HG03439 (cell line): ENCODE measurements at regions not wholly inside any gene's neighbourhood (a gene's known extent, or its start where the extent isn't known, plus 50 kb on each side); places are given as distances from the start of the nearest gene placed in this dataset.

ENCODE experiments used
- ATAC-seq: cut with Tn5 transposase; IDR thresholded peaks from one replicate; pipeline ENCODE4 v1.9.1; 2021; ENCODE audit warnings: mild to moderate bottlenecking, moderate library complexity; ENCODE audit not compliant: unreplicated experiment

DNA sequence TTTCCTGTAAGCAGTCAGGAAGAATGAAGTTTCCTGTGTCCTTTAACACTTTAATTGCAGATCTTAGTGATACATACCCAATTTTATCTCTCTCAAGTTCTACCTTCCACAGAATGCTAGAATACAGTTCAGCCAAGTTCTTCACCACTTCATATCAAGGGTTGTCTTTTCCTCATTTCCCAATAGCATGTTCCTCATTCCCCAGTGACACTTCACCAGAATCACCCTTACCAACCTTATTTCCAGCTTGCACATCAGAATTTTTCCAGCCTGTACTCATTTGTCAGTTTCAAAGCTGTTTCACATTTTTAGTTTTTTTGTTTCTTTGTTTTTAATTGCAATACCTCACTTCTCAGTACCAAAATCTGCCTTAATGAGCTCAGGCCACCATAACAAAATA is 126.1 kb downstream of the ESM1 start:
- ATAC-seq: no peak

DNA sequence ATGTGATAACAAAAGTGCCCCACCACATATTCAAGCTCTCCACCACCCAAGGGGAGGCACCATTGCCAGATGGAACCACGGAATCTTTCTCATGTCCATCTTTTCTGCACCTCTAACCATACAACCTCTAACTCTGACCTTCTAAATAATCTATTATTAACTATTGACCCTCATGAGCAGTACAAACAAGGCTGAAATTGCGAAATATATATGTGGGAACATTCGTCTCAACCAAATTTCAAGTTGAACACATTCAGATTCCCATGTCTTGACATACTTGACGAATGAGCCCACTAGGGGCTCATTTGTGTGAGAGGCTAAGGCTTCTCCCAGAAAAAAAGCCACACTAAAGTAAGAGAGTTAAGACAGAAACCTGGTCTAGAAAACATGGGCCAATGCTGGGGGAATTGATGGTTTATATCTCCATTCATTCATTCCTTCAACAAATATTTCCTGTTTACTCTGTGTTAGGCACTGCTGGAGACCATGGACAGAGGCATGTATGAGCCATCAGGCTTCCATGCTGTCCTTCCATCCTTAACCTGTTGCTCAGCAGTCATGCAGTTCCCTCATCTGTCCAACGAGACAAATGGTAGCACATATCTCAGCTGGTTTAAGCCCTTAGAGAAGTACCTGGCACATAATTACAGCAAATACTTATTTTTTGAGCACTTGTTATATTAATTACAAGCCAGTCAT is 130.4 kb downstream of the ESM1 start:
- ATAC-seq: no peak

DNA sequence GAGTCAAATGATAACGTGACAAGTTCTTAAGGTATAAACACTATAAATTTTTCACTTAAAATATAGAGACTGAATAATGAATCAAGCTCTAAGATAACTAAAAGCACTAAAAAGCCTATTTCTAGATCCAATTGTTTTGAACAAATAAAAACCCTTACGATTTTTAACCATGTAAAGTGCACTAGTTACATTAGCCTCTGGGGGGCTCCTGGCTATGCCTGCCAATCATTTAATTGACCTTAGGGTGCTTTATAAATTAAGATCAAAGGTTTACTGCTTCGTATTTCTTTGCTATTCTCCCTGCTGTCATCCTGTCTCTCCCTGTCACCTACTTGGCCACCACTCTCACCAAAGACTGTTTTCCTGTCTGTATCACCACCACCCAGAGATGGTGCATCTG is 133.4 kb downstream of the ESM1 start:
- no peak for ATAC-seq

DNA sequence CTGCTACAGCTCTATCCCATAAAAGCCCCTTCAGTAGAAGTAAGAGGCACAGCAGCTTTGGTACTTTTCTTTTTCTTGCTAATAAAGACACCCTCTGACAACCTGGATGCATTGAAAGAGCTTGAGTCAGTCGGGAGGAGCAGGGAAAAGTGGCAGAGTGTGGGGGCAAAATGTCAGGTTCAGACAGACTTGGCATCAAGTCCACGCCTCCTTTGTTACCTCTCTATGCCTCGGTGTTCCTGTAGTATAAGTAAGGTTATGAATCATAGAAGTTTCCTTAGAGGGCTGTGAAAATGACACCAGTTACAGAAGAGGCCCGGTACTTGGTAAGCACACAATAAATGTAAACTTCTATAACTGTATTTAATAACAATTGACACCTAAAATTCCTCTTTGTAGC is 133.9 kb downstream of the ESM1 start:
- no peak for ATAC-seq

DNA sequence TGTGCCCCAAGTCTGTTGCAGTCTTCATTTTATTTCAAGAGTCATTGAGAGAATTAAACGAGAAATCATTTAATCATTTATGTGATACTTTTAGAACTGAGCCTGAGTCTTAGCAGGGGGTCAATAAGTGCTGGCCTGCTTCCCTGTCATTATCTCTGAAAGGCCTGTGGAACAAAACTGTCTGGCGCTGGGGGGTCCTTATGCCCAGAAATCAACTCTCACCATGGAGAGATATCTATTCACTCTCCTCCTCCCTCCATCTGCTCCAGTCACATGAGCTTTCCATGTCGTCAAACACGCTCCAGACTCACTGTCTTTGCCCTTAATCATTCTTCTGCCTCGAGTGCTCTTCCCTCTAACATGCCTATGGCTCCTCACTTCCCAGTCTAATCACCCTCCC is 136.8 kb downstream of the ESM1 start:
- no peak for ATAC-seq

DNA sequence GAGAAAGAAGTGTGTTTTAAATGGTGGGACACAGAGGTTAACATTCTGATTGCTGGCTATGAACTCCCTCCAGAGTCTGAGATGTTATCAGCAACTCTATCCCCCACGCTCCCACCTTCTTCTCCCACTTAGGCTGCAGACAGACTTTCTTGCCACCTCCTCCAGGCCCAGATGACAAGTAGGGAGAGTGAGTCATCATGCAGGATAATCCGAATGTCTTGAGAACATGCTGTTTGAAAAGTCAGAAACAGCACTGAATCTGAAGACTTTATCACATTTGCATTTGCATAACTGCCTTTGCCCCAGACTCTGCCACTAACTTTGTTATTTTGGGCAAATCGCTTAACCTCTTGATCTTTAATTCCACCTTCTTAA is 139.8 kb downstream of the ESM1 start:
- ATAC-seq: no peak

DNA sequence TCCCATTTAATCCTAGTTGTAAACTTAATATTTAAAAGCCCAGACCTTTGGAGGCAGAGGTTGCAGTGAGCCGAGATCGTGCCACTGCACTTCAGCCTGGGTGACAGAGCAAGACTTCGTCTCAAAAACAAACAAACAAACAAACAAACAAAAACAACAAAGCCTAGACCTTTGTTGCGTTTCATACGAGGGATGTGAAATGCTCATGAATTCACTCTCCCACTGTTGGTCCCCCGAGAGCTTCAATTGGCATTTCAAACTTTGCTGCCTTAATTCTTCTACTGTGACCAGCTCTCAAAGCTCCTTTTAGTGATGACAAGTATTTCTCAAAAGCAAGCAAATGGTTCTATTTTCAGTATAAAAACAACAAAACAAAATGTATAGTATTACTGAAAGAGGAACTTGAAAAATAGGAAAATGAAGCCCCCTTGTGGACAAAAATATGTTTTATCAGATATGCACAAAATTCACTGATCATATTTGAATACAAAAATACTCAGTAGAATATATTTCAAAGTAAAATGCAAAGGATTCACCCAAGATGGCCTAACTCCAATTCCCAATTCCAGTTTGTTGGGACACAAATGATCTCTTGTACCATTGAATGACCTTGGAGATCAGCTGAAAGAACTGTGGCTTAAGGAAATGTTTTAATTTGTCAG is 140.4 kb downstream of the ESM1 start:
- ATAC-seq: no peak

DNA sequence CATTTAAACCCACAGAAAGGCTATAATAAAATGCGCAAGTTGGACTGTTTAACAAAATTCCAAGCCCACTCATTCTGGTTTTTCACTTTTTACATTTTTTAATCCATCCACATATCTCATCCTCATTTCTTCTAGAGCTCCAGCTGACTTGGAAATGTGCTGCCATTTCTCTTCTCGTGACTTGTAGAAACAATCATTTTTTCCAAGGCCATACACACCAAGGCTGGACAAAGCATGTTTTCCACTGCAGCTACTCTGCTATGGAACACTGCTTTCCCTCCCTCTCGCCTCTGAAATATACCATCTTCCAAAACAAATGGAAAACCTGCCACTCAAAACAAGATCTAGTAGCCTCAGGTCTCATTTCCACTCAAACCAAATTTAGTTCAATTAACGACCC is 141.1 kb downstream of the ESM1 start:
- no peak for ATAC-seq

DNA sequence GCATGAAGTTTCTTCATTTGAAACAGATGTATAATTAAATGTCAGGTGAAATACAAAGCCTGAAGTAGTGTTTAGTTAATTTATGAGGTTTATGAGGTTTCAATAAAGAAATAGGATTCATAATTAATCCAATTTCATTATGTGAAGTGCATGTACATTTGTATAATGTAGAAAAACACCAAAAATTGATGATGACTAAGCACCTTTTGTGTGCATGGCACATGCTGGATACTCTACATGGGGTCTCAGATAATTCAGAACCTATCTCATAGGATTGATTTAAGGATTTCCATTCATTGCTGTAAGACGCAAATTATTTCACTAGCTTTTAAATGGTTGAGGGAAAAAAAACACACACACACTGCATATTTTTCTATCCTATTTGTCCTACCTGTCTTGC is 143.9 kb downstream of the ESM1 start:
- no peak for ATAC-seq

DNA sequence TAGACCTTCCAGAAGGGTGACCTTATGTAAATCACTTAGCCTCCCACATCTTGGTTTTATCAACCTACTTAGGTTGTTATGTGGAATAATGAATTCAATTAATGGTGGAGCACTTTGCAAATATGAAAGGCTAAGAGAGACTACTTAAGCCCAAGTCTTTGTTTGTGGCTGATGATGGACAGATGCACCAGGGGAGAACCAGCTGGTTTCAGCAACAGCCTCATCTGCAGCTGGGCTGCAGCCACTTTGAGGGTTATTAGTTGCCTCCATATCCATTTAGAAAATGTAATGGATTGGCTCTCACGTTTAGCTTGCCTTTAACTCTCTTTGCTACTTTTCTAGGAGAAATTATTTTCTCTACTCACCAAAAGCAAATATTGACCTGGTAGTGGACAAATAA is 146.6 kb downstream of the ESM1 start:
- no peak for ATAC-seq

DNA sequence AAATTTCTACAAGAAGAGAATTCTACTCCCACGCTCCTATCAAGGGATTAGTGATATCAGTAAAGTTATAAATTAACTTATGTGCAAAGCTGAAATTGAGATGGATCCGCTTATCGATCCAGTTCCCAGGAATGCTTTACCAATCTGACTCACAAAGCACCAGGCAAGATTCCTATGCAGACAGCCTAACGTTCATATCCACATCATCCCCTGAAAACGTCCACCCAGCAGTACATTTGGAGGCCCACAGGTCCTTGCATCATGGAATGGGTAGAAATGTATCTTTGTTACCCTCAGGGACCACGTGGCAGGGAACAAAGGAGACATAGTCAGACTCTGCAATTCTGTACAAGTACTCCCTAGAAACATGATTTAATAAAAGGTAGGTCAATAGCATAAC is 147.4 kb downstream of the ESM1 start:
- no peak for ATAC-seq

DNA sequence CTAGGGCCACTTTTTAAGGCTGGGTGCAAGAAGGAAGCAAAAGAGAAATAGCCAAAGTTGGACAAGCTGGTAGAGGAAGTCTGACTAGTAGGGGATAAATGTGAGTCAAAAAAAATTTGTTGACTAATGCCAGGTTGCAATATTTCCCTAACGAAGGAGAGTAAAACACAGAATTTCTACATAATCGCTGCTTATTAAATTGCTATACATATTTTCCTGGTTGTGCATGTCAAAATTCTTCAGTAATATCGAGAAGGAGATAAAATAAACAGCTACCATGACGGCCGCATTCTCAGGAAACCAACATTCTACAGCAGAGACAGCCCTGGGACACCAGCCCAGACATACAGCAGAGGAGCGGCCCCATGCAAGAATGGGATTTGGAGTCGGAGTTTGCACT is 148.3 kb downstream of the ESM1 start:
- ATAC-seq: no peak

DNA sequence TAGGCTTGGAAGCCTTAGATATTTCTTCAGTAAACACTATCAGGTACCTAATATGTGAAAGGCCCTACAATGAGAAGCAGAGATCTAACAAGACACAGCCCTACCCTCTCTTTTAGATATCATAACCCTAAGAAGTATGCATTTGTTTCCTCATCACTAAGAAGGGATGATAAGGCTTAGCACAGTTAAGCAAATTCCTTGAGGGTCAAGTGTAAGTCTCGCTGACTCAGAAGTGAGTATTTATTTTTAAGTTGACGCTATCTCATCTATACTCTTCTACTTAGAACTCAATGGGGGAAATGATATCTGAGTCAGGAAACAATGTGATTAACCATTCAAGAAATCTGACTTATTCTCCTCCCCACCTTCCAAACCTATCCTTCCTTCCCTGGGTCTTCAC is 149.7 kb downstream of the ESM1 start:
- ATAC-seq: no peak

DNA sequence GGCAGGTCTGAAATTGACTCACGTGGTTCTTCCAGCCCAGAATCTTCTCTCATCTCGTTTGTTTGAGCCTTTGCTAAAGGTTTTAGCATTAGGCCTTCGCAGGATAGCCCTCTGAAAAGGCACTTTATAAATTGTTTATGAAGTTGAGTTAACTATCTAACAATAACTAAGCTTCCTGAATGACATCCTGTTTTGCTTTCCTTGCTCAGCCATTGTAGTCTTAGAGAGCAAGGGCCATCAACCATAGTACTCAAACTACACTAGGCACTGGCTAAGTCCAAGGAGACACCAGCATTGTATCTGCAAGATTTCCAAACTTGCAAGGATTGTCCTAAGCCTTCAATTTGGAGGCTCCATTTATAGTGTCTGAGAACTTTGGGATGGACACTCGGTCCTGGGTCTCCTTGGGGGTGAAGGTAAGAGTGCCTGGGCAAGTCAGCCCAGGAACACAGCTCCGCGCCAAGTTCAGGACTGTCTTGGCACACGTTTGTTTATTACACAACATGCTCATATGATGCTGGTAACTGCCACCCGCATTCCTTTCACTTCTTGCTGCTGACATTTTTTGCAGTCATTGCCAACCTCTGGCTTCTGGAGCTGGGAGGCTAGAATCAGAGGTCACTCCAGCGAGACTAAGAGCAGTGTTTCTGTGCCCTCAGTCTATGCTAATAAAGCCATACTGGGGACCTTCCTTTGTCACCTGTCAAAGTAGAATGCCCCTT is 151.1 kb downstream of the ESM1 start:
- ATAC-seq: no peak

DNA sequence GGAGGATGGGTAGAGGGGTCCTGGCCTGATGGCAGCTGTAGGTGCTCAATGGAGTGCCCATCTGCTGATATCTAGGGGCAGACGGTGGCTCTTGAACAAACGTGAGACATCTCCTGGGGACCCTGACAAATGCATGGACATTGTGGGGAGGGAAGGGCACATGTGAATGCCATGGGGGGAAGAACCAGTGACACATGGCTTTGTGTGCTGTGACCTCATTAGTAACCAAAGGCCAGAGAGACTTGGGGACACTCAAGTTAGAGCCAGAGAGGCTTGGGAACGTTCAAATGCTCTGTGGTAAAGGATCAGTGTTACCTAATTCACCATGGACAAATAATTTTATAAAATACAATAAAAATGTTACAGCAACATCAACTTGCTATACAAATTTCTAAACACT is 151.8 kb downstream of the ESM1 start:
- no peak for ATAC-seq

DNA sequence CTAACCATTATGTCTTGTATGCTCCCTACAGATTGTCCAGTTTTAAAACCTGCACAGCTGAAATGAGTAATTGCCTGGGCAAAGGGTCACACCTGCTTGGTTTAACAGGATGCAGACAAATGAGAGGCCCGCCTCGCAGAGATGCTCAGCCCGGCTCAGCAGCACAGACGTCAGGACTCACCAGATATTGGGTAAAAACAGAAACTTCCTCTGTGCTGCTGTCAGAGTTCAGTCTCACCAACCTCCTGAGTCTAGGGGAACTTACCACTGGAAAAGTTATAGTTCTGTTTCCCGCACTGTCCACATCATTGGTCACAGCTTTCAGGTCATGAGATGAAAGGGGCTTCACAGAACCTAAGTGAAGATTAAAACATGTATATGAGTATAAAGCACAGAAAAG is 152.5 kb downstream of the ESM1 start:
- ATAC-seq: no peak

DNA sequence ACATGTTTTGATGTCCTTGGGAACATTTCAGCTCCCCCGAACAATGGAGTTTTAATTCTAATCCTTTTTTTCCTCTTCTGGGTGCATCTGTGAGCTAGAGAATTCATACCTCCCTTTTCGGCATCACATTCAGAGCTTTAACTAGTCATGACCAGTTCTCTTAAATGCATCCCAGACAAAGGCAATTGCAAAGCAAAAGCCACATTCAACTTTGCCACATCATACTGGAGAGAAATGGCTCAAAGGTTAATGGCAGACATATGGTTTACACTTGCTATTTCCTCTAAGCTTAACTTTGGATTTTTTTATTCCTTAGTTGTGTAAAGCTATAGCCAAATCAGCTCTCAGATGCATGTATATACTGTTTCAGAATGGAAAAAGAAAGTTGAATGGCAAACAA is 153.3 kb downstream of the ESM1 start:
- ATAC-seq: no peak

DNA sequence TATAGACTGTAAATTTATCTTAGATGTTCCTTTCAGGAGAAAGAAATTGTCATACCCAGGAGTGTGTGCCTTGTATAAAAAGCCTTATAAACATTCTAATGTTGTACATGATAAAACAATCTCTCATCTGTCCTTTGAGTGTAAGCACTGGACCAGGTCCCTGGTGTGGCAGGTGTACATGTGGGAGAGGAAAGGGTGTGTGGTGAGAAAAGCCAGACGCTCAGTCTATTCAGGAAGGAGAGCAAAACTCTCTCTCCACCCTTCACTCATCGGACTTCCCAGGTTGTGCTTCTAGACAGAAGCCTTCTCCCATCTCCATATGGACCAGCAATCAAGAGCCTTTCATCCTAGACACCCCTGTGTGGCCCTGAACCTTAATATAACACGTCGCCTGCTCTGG is 154.2 kb downstream of the ESM1 start:
- ATAC-seq: no peak

DNA sequence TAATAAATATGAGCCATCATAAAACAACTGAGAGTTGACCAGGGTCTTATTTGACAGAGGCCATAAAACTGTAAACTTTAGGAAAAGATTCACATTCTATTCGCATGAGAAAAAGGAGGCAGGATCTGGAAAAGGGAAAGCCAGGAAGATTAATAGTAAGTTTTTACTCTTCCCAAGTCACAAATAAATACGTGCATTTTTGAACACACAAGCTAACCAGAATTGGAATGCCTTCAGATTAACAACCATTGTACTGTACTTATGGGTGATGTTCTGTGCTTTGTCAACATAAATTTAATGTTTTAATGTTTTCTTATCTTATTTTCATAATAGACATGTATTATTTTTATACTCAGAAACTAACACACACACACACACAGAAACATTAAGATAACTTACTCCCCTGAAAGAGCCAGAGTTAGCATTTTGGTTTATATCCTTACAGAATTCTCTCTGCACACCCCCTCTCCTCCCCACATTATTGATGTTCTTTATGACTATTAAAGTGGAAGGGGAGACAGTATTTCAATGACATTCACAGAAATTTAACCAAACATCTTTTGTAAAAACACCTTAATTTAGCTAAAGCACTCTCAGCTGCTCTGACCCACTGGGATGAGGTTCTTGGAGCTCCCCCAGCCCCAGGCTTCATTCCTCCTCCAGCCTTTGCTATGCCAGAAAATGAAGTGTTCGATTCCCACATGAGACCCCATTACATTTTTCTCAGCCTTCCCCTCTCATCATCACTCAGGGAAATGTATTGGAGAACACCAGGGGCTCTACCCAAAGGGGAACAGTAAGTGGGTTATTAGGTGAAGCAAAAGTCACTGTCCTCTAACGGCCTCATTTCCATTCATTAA is 155.5 kb downstream of the ESM1 start:
- no peak for ATAC-seq

DNA sequence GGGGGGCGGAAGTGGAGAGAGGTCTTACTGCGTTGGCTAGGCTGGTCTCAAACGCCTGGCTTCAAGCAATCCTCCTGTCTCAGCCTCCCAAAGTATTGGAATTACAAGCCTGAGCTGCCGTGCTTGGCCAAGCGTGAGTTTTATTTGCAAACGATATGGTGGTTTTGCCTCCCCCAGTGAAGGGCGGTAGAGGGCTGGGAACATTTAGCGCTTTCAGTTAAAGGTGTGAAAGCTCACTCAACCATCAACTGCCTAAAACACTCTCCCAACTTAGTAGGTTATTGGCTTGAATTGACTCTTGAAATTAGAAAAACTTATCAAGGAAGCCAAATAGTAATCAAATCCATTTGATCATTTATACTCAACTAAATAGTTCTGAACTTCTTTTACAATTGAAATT is 156.3 kb downstream of the ESM1 start:
- no peak for ATAC-seq

DNA sequence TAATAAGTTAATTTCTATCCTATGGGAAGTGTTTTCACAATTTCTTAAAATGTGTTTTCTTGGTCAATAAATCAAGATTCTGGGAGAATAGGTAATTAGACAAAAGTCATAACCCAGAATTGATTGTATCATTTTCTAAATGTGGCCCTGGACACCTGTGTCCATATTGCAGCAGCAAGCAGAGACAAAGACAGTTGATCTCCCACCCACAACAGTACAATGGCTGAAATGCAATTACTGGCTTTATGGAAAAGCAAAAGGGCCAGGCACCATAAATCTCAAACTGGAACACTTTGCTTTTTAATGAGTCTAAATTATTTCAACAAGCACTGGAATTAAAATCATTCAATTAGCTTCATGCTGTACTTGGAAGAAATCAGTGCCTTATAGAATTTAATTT is 157.2 kb downstream of the ESM1 start:
- ATAC-seq: no peak
